Forelimb muscle (tissue), 1 donor: ENCODE measurements at regions not wholly inside any gene's neighbourhood (a gene's known extent, or its start where the extent isn't known, plus 50 kb on each side); places are given as distances from the start of the nearest gene placed in this dataset.
A peak's percentile ranks its signal among the peaks of the same experiment; 100 is the strongest.
"Not testable (repeated sequence)": the region's sequence is repeated elsewhere in the genome, so short reads cannot be mapped to it uniquely, and the experiment has no call there.

Experiments used
- DNase-seq: peaks from one replicate; pipeline ENCODE4 v3.0.0-alpha.2; 2013; ENCODE audit warnings: low read depth

DNA sequence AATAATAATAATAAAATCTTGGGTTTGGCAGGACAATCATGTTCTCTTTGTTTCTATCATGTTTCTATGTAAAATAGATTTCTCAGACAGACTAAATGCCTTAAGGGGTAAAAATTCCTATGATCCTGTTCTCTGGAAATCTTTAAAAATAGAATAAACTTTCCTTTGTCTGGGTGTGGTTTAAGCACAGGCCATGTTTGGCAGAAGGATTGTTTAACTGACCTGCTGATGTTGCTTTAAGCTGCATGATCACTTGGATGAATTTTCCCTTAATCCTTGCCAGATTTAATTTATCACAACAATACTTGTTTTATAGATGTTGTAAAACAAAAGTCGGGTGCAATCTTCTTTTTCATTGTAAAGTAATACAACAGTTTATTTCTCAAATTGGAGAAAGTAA is 341.7 kb upstream of the FAT1 start:
- peak; percentile 67 for DNase-seq

DNA sequence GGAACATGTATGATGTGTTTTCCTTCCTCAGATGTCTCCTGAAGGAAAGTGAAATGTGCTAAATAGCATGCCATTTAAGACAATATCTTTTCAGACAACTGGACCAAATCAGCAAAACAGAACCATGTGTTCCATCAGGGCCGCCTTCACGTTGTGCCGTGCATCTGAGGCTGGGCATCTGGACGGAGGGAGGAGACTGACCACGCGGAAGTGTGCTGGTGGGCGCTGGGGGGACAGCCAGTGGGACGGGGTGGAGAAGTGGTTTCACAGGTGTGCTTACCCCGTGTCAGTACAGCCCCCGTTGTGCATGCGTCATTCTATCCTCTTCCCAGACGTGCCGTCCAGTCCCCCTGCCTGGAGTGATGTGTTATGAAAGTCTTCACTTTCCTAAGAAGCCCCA is 342.1 kb upstream of the FAT1 start:
- DNase-seq: no peak

DNA sequence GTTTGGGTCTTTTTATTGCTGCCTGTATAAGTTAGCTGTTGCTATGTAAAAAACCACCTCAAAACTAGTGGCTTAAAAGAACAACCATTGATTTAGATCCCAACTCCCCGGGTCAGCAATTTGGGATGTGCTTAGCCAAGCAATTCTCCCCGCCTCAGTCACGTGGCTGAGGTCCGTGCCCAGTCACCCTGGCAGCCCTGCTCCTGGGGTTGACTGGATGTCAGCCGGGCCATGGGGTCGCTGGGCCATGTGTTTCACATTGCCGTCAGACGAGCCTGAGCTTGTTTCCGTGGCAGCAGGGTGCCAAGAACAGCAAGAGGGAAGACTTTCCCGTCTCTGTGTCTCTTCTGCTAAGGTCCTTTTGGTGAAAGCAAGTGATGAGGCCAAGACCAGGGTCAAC is 345.7 kb upstream of the FAT1 start:
- DNase-seq: no peak

DNA sequence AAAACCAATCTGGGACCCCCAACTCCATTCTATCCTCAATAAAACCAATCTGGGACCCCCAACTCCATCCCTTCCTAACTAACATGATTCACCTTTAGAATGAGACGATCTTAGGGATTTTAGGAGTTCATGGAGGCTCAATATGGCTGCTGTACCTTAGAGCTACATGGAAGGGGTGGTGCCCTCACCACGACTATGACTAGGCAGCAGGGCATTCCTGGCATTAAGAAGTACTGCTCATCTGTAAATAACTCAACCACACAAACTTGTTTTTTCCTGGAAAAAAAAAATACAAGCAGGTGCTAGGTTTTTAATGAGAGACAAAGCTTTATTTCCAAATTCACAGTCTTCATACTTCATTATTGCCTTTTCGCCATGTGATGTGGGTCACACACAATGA is 346.5 kb upstream of the FAT1 start:
- DNase-seq: no peak

DNA sequence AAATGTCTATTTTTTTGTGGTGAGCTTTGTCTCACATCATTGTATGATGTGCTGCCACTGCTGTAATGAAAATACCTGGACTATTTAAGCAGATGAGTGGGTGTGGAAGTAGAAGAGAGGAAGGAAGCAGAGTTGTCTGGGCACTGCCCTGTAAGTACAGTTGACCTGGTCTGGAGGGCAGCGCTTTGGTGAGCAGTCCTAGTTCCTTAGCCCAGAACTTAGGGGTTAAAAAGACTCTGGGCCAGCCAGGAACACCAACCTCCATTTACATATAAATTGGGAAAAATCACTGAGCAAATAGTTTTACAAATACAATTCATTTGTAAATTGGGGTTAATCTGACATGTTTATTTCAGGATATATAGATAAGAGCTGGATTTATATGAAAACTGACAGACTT is 347.1 kb upstream of the FAT1 start:
- DNase-seq: no peak

DNA sequence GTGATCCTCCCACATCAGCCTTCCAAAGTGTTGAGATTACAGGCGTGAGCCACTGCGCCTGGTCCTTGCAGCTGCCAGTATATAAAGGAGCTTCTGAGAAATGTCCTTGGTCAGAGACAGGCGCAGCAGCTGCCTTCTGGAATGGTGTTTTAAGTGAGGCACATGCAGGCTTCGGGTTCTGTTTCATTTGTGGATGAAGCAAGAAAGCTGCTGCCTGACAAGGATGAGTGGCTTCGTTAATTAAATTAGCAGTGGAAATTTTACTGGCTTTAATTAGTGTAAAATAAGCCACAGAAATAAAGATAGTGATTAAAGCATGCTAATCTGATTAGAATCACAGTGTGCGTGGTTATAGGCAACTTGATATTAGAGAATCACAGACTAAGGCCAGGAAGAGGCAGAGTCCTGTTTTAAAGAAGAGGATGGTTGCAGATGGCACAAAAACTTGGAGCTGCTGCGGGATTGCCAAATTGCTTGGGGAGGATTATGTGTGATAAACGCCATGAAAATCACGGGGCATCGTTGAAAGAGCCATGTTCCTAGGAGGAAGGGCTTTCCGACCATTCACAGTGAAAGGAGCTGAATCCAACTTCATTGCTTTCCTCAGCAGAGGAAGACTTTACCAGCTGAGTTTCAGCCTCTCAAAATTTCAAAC is 348.4 kb upstream of the FAT1 start:
- no peak for DNase-seq

DNA sequence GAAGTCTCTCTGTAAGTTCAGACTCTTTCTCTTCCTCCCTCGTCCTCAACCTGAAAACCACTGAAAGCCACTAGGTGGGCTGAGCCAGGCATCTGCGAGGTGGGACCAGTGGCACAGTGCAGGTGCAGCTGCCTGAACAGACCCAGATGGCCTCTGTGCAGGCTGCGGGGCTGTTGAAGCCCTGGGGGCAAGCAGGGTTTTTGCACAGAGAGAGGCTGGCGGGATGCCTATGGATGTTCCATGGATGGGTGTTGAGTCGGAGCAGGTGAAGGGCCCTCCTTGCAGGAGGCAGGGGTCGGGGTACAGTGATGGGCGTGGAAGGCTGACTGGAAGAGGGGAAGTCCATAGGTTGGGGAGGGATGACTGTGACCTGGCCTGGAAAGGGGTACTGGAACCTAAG is 350.2 kb upstream of the FAT1 start:
- no peak for DNase-seq

DNA sequence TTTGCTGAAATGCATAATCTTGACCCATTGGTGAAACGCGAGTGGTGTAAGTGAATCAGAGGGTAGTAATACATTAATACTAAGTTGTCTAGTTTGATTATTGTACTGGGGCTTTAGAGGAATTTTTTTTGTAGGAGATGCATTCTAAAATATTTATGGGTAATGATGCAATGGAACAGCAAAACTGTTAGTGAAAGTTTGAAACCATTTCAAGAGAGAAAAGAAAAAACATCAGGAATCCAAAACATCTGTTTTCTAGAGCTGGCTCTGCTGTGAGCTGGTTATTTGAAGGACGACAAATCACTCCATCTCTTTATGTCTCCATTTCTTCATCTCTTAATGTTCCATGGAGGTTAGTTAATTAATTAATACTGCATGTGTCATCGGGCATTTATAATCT is 351.9 kb upstream of the FAT1 start:
- peak; percentile 40 for DNase-seq

DNA sequence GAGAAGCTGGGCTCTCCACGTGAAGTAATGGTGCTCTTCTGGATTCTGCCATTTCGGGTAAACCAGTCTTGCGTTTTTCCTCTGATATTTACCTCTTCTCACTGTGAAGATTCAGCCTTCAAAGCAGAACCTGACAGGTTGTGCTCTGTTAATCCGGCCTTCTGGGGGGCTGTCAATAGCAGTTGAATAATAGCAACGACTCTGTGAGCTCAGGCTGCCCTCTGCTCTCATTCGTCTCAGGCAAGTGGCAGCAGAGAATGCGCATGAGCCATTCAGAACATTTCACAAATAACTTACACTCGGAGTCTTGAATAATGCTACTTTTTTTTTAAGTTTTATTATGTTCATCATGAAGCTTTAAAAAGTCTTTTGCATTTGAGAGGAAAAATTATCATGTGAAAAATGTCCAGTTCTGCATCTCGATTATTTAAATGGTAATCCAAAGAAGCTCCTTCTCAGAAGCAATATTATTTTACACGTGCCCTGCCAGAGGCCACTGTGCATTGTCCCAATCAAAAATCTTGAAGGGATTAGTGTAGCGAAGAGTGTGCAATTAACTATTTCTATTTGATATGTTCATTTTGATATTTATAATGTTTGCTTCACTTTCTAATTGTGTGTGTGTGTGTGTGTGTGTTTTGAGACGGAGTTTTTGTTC is 354.2 kb upstream of the FAT1 start:
- no peak for DNase-seq

DNA sequence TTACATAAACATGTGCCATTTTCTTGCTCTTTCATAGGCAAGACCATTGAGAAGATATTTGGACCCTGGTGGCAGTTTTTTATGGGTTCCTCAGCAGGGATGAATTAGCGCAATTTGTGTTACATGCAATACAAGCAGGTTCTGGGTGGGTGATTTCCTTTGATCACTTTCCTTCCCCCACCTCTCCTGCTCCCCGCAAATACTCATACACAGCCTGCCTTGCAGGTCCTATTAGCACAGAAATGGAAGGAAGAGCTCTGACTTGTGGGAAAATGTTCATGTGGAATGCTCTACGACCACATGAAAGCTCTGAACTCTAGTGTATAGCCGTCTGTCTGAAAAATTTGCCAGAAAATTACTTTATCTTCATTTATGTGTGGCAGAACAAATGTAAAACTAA is 361.0 kb upstream of the FAT1 start:
- no peak for DNase-seq

DNA sequence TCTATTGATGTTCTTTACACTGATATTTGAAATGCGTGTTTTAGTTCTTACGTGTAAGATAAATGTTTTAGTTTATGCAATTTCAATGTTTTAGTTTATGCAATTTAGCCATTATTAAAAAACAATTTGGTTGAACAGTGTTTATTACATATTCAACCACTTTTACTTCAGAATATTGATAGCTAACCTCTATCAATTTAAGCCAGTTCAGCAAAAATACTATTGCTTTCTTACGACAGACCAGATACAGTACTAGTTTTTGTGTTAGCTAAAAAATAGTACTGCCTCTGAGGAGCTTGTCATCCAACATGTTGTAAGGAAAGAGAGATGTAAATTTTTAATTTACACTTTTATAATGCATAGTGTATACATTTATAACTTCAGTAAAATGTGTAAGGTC is 361.7 kb upstream of the FAT1 start:
- DNase-seq: no peak

DNA sequence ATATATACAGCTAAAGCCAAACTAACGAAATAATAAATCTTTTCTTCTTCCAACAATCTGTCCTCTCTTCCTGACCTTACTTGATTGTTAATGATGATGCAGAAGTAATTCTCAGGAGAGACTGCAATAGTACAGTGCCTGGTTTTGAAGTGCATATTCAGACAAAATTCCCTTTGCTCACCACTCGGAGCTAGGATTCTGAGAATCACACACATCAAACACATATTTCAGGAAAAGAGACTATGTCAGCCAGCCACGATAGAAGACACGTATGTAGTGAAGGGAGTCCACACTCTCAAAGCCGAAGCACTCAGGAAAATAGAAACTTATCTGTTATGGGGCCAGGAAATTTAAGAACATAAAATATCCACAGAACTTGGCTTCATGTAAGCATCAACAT is 362.5 kb upstream of the FAT1 start:
- DNase-seq: no peak

DNA sequence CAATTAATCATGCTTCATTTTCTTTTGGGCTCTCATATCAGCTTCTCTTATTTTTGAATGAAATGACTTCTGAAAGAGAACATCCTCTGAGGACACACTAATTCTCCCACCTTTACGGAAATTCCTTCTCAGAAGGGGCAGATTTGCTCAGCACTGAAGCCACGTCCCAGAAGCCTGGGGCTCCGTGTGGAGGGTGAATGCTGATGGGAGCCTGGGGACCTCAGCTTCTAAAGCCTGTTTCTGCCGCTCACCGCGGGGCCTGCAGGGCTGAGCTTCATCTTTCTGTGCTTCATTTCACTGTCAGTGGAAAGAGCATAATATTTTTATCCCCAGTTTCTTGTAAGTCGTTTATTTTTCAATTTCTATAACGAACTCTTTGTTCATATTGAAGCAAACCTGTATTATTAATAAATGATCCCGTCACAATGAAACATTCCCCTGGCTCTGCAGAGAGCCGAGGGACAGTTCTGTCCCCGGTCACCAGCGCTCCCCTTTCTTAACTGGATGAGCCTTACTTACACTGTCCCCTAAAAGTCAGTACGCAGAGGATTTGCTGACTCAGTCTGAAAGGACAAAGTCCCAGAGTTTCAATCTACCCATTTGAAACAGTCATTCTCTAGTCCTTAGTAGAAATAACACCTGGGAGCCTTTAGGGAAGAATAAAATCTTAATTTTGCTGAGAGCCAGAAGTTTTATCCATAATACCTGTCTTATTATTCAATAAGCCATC is 364.6 kb upstream of the FAT1 start:
- DNase-seq: no peak

DNA sequence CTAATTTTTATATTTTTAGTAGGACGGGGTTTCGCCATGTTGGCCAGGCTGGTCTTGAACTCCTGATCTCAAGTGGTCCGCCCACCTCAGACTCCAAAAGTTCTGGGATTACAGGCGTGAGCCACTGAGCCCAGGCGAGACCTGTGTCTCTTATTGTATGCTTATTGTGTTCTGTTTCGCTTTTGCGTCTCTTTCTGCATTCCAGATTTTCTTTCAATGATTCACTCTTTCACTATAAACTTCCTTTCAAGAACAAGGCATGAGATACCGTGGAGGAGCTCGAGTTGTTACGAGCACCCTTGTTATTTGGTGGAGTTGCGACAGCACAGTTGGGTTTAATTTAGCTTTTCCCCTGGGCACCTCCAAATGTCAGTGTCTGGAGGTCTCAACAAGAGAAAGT is 366.7 kb upstream of the FAT1 start:
- DNase-seq: no peak

DNA sequence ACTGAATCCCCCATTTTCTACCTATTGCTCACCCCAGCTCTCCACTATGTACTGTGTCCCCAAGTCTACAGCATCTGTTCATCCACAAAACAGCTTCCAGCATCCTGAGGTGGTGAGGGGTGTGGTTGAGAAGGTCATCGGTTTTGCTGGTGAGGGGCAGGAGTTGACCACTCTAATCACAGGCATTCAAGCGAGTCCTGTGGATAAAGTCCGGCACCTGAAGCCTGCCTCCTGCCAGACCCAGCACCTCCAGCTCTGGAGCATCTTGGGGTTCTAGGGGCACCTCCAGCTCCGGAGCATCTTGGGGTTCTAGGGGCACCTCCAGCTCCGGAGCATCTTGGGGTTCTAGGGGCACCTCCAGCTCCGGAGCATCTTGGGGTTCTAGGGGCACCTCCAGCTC is 367.2 kb upstream of the FAT1 start:
- DNase-seq: not testable (repeated sequence)

DNA sequence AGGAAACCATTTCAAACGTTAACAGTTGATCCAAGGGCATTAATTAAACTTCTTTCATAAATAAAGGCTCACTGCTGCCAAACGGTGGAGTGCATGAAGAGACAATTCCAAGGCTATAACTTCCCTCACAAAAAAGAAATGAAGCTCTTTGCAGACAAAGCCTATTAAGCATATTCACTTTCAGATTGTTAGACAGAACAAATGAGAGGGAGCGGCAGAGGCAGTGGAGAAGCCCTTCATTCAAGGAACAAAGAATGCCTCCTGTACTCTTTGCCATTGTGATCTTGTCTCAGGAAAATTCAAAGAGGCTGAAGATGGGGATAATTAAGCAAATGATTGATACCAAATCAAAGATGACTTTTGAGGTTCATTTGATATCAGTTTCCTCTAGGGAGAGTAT is 370.5 kb upstream of the FAT1 start:
- DNase-seq: no peak

DNA sequence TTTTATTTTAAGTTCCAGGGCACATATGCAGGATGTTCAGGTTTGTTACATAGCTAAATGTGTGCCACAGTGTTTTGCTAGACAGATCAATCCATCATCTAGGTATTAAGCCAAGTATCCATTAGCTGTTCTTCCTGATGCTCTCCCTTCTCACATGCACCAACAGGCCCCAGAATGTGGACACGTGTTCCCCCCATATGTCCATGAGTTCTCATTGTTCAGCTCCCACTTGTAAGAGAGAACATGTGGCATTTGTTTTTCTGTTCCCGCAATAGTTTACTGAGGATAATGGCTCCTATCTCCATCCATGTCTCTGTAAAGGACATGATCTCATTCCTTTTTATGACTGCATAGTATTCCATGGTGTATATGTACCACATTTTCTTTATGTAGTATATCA is 374.8 kb upstream of the FAT1 start:
- no peak for DNase-seq

DNA sequence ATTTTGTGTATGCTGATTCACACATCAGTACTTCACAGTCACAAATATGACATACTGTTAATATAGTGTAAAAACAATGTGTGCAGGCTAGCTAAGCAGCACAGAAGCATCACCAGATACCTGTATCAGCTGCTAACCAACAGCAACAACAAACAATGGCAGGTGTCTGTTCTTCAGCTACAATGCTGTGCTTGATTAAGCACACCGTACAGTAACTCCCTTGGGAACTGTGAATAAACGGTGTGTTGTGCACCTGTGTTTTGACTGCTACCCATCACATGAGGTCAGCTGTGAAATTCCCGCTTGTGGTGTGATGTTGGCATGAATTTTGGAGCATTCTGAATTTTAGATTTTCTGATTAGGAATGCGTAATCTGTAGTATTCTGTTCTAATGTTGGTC is 379.7 kb upstream of the FAT1 start:
- no peak for DNase-seq

DNA sequence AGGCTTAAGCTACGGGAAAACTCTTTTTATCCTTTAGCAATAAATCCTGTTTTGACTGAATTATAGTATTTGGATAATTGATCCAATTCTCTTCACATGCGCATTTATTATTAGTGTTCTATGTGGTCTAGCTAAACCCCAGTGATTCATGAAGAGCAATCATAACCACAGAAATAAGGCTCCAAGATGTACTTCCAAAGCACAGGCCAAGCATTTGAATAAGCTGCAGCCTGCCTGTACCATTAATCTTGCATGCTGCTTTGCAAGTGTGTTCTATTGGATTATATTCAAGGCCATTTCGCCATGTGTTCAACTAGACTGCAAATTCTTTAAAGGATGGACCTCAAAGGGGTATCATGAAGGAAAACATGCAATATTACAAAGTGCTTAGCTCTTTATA is 385.2 kb upstream of the FAT1 start:
- DNase-seq: no peak

DNA sequence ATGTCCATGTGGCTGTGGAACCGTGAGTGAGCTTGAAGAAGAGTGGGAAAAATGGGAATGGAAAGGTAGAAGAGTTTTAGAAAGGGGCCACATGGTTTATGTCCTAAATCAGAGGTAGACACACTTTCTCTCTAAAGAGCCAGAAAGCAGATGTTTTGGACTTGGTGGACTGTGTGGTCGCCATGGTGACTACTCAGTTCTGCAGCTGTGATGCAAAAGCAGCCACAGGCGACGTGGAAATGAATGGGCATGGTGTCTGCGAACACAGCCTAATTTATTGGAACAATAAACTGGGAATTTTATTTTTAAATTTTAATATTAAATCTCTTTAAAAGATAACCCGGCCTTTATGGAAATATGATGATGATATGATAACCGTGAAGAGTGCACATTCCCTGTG is 386.0 kb upstream of the FAT1 start:
- DNase-seq: no peak

DNA sequence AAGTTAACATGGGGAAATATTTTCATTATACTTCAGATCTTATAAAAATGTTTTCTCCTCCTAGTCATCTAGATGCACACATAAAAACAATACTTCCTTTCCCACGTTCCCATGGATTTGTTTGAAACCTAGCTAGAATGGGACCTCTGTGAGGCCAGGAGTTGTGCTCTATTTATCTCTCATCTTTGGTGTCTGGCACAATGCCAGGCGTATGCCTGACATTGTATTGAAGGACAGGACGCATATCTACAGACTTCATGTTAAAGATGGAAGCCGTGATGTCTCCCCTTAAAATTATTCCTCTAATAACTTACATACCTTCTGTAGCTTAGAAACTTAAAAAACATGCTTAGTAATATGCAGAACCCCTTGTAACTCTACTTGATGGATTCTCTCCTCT is 394.5 kb upstream of the FAT1 start:
- DNase-seq: no peak

DNA sequence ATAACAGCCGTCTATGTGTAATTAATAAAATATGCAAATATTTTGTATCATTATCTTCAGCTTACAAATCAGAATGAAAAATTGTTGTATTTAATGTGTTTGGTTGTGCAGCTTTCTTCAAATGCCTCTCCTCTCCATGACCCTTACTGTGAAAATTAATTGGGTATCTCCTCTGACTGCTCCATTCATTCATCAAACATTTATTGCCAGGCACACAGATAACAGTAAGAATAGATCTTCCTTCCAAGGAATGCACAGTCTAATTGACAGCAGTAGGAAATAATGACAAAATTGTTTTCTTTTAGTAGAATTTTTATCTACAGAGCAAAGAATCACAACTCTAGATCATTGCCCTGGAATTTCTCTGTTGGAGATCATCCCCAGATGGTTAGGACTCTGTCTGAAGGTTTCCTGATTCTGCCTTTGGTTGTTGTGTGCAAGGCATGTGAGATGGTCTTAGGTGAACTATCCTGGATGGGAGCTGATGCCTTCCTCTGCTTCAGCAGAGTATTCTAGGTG is 395.0 kb upstream of the FAT1 start:
- no peak for DNase-seq

DNA sequence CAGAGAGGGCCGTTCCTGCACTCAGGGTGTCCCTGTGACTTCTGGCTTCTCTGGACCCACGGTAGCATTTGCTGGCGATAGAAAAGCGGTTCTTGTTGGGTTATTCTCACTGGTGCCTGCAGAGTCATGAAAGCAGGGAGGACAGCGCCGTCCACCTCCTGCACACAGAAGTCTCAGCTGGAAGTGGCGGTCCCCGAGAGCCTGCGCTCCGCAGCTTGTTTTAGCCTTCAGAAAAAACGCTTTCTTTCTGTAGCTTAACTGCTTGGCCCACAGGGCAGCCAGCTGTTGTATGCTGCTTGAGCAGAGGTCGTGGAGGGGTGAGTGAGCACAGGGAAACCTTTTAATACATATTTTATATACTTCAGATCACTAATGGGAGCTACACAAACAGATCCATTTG is 400.7 kb upstream of the FAT1 start:
- DNase-seq: peak; percentile 44
